Lower leg skin (tissue), 4 donors: ENCODE measurements at regions not wholly inside any gene's neighbourhood (a gene's known extent, or its start where the extent isn't known, plus 50 kb on each side); places are given as distances from the start of the nearest gene placed in this dataset.

Source experiments
- DNase-seq, 2 donors: peaks; one replicate each; pipeline ENCODE4 v3.0.0-alpha.2; 2019; ENCODE audit warnings: low spot score in 2 of 2
- H3K4me3 ChIP-seq: fragments of 200-600 bp; sonication (generic); 2 replicates; pipeline ENCODE4 v1.5.1; 2017; ENCODE audit warnings: mild to moderate bottlenecking, low read depth; ENCODE audit not compliant: poor library complexity, severe bottlenecking
- CTCF ChIP-seq, 3 donors: fragments of 450-650 bp; IDR thresholded peaks; one replicate each; pipeline ENCODE4 v1.5.1; 2016; ENCODE audit warnings: antibody characterized with exemption in 3 of 3, mild to moderate bottlenecking in 3 of 3, moderate library complexity in 2 of 3
- POLR2A ChIP-seq, 2 donors: fragments of 450-650 bp; IDR thresholded peaks; one replicate each; pipeline ENCODE4 v1.6.1; 2016 to 2017; ENCODE audit warnings: antibody characterized with exemption in 2 of 2, mild to moderate bottlenecking in 1 of 2, moderate library complexity in 1 of 2
- WGBS, 2 donors: methylation state at CpG; one replicate each; pipeline ENCODE4 v1.1.5; 2018; 5-methylcytosine and 5-hydroxymethylcytosine counted together
- intact Hi-C: fragments of 100-400 bp; cut with DNase I; formaldehyde crosslinking; loops from one replicate; pipeline ENCODE4 v1.15.0; 2023; ENCODE audit warnings: low total_unique reads

GRCh38 chr10:44463511-44464121 is 78.7 kb upstream of the CXCL12 start:
- 26 to 34% methylated on average over 6 of the region's 6 CpGs for WGBS, 2 donors
- intact Hi-C loops, result no loop called here
- no peak for DNase-seq
- no peak overlapping the region for H3K4me3 ChIP-seq
- TF ChIP-seq POLR2A (IDR thresholded peaks at IDR 0.05), result no peak
- no peak for TF ChIP-seq CTCF (IDR thresholded peaks at IDR 0.05)

- no peak overlapping the region for H3K4me3 ChIP-seq
- TF ChIP-seq POLR2A (IDR thresholded peaks at IDR 0.05) (no peak), CTCF (IDR thresholded peaks at IDR 0.05) (no peak)
- intact Hi-C loops, result no loop called here
- WGBS, 2 donors, result 36 to 39% methylated on average over 2 of the region's 2 CpGs
- DNase-seq, result no peak
Observed at GRCh38 chr10:44464503-44464902, 79.6 kb upstream of the CXCL12 start.

- TF ChIP-seq CTCF (IDR thresholded peaks at IDR 0.05), result no peak
- TF ChIP-seq POLR2A (IDR thresholded peaks at IDR 0.05), result no peak
- intact Hi-C loops, result no loop called here
- H3K4me3 ChIP-seq, result no peak overlapping the region
- DNase-seq, result no peak
- 35 to 56% methylated on average over 11 of the region's 11 CpGs for WGBS, 2 donors
Observed at GRCh38 chr10:44465401-44466115, 80.7 kb upstream of the CXCL12 start.

- H3K4me3 ChIP-seq, result no peak overlapping the region
- 82 to 90% methylated on average over 2 of the region's 2 CpGs for WGBS, 2 donors
- intact Hi-C loops, result no loop called here
- no peak for DNase-seq
- TF ChIP-seq CTCF (IDR thresholded peaks at IDR 0.05), result no peak
- TF ChIP-seq POLR2A (IDR thresholded peaks at IDR 0.05), result no peak
Observed at GRCh38 chr10:44466236-44466635, 81.3 kb upstream of the CXCL12 start.

- intact Hi-C loops, result no loop called here
- TF ChIP-seq CTCF (IDR thresholded peaks at IDR 0.05) (no peak), POLR2A (IDR thresholded peaks at IDR 0.05) (no peak)
- H3K4me3 ChIP-seq, result no peak overlapping the region
- WGBS, 2 donors, result 52 to 60% methylated on average over 2 of the region's 2 CpGs
- DNase-seq, result no peak
Observed at GRCh38 chr10:44467090-44467489, 82.2 kb upstream of the CXCL12 start.
